GM18520 (cell line): ENCODE measurements at regions not wholly inside any gene's neighbourhood (a gene's known extent, or its start where the extent isn't known, plus 50 kb on each side); places are given as distances from the start of the nearest gene placed in this dataset.
"Not testable (repeated sequence)": the region's sequence is repeated elsewhere in the genome, so short reads cannot be mapped to it uniquely, and the experiment has no call there.

ENCODE experiments used
- ATAC-seq: cut with Tn5 transposase; IDR thresholded peaks from one replicate; pipeline ENCODE4 v1.9.1; 2021; ENCODE audit not compliant: unreplicated experiment

DNA sequence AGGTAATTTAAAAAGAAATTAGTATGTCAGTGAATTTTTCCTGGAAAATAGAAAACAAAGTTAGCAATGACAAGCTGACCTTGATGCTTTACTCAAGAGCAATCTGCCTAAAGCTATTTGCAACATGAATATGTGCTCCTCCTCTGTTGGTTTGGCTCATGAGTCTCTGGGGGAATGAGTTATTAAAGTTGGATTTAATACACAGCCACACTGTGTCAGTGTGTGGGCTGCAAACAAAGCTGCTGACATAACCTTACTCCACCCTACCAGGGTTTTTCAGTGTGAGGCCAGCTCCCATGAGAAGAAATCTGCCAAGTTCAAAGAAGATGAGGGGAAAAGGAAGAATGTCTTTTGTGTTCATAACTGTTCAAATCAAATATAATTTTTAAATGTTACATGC lies 280.5 kb downstream of the TLL1 start:
- no peak for ATAC-seq

DNA sequence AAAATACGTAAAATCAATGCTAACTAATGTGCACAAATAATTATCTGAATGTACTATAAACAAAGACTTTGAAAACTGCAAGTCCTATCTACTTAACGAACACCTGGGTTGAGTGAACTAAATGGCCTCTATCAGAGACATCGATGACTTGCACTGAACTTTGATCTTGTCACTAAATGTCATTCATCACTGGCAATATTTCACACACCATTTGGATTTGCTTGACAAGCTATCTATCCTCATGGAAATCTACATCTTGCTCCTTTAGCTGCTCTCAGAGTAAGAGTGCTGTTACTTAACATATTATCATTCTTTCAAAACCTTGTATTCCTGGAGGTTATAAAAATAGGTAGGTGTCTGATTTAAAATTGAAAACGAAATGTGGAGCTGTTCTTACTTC lies 289.3 kb downstream of the TLL1 start:
- ATAC-seq: no peak

DNA sequence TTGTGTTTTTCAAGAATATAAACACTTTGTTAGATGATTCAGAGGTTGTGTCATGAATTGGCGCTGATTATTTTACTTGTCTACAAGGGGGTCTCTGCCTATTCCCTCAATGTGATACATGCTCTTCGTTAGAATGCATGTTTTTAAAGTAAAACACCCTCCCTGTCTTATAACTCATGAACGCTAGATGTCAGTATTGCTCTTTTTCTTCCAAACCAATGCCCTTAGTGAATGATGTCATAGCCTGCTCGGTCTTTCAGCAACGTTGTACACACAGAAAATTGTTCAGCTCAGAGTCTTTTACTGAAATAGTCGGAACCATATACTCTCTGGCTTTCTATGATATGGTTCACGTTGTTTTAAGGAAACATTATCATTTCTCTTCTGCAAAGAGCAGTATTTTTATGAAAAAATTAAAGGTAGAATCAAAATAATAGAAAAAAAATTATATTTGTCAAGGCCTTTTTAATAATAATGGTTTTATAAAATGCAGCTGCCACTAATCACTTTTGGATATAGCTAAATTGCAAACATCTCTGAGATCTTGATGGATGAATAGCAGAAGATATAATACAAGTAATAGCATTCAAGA lies 292.9 kb downstream of the TLL1 start:
- ATAC-seq: peak; percentile 92

DNA sequence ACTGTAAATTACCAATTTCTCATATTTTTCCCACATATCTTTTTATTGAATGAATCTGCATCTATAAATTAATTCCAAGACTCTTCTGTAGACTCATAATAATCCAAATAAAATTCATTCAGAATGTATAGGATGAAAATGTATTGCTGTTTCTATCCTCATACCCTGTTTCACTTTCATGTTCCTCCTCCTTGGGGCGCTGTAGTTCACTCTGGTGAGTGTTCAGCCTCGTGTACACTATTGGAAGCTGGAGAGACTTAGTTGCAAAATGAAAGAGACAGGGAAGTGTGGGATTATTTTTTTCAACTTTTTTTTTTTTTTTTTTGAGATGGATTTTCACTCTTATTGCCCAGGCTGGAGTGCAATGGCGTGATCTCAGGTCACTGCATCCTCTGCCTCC lies 296.1 kb downstream of the TLL1 start:
- peak; percentile 36 for ATAC-seq

DNA sequence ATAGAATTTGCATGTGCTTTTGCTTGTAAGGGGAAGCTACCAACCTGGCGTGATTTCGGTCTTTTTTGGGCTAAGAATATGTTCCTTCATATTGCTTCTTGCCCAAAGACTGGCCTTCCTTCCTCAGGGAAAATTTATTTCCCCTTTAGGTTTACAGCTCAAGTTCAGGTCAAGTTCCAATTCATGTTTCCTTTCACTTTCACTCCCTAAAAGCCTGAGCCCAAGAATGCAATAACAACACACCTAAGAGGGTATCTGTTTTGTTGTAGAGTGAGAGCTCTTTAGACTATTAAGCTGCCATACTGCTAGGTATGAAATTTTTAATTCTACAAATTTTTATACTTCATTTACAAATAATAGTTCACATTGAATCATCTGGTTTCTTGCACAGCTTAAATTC lies 299.6 kb downstream of the TLL1 start:
- no peak for ATAC-seq

DNA sequence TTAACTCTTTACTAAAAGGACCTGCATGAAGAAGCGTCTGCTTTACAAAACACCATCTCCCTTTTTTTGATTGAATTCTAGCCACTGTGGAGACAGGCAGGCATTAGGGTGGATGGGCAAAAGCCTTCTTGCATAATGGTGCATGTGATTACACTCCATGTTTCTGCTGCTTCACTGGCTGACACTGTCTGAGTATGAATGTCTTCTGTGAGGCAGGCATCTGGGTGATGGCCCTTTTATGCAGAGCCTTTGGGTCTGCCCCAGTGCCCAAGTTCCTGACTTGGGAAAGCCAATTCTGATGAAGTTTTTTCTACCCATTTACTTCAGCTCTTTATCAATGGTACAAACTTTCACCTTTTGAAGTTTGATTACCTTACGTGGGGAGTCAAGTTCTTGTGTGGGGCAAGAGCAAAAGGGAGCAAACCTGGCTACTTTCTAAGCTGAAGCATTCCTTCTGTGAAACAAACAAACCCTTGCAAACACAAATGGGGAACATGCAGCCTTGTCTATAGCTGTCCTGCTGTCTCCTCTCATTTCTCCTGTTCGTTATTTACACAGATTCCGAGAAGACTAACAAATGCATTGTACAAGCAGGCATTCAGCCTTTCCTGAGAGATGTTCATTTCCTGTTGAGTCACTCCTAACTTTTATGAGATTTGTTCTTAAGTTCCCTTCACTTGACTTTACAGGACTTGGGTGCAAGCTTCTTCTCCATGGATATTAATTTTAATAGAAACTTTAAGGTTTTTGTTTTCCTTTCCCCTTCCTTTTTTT lies 301.9 kb downstream of the TLL1 start:
- no peak for ATAC-seq

DNA sequence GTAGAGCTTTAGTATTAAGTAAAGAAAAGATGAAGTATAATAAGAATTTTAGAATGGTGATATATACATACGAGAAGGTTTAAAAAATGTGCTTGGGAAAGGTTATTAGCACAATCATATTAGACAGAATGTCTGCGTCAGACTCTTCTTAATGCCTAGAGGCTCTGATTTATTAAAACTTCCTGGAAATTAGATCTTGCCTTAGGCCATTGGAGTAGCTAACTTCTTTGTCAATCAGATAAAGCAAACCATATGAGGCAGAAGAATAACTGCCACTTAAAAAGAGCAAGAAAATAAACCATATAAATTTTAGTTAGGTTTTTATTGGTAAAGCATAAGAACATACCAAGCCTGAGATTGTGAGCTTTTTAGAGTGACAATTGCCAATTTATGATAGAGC lies 309.1 kb downstream of the TLL1 start:
- ATAC-seq: no peak

DNA sequence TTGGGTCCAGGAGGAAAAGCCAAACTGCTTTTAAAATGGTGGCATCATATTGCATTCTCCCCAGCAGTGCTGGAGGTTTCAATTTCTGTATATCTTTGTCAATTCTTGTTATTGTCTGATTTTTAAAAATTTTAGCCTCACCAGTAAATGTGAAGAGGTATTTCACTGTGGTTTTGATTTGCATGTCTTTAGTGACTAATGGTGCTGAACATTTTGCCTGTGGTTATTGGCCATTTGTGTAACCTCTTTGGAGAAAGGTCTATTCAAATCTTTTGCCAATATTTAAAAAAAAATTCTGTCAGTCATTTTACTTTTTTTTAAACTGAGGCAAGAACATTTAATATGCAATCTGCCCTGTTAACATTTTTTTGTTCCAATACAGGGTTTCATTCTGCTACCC lies 322.1 kb downstream of the TLL1 start:
- no peak for ATAC-seq

DNA sequence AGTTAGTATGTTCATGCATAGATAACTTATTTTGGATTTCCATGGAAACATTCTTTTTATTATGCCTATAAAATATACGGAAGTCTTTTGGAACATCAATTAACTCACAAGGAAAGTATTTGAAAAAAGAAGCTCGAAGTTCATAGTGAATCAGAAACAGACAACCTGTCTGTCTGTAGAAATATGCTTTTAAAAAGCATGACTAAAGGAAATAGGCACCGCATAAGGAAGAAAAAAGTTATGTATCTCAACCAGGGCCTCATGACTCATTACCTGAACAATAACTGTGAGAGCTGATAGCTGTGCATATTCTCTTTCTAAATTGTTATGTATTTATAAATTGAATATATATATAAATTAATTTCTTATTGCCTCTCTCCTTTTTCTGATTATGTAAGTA lies 324.1 kb downstream of the TLL1 start:
- no peak for ATAC-seq

DNA sequence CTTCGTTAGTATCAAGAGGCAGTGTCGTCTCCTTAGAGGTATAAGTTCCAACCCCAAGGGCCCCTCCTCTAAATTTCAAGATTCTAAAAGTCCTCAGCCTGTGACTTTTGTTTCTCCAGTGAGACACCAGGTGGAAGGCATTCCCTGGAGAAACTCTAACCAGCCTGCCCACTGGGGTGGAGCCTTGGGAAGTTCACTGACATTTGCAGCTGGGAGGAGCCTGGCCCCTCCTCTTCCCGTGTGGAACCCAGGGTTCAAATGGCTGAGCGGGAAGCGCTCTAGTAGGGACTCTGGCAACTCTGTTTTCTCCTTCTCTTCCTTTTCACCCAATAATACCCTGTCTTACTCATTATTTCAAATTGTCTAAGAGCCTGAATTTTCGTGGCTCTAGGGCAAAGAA lies 325.0 kb downstream of the TLL1 start:
- ATAC-seq: no peak

DNA sequence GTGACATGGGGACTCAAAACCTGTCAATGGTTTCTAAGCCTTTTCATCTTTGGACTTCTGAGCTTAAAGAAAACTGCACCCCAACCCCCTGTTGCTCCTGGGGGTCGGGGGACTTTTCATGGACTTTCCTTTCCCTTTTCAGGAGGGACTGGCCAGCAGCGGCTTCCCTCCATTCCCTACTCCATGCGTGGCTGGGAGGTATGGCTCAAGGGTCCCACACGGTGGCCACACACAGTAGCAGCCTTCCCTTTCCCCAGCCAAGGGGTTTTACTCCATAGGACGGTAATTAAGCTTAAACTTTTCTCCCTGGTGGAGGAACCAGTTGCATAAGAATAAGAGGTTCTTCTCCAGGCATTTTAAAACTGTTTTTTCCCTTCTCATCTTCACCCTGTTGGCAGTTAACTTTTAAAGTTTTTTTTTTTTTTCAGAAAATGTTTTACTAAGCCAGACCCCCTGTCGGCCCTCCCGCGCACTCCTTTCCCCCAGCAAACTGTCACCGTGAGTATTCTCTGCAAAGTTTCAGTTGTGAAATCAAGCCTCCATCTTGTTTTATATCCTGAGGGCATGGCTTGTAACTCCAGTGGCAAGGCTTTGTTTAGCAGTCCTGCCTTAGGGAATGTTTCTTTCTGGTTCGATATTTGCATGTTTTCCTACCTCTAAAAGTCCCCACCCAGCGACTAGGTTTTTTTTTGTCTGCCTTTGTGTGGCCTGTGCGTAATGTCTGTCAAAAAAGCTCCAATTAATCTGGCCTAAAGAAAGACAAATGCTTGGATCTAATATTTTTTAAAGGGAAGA lies 325.7 kb downstream of the TLL1 start:
- no peak for ATAC-seq

DNA sequence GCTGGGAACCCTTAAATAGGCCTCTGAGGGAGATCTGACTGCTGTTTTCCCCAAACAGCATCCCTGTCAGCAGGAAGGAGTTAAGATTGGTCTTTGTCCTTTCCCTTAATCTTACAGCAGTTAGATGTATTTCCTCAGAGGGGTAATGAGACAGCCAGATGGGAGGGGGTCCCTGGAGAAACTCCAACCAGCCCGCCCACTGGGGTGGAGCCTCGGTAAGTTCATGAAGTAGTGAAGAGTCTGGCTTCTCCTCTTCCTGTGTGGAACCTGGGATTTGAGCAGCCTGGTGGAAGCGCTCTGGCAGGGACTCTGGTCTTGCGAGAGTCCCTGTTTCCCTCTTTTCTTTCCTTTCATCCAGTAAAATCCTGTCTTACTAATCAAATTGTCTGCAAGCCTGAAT lies 330.0 kb downstream of the TLL1 start:
- ATAC-seq: no peak

DNA sequence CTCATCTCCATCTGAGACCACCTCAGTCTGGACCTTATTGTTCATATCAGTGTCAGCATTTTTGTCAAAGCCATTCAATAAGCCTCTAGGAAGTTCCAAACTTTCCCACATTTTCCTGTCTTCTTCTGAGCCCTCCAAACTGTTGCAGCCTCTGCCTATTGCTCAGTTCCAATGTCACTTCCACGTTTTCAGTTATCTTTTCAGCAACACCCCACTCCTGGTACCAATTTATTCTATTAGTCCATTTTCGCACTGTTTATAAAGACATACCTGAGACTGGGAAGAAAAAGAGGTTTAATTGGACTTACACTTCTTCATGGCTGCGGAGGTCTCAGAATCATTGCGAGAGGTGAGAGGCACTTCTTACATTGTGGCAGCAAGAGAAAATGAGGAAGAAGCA lies 339.3 kb downstream of the TLL1 start:
- not testable (repeated sequence) for ATAC-seq

DNA sequence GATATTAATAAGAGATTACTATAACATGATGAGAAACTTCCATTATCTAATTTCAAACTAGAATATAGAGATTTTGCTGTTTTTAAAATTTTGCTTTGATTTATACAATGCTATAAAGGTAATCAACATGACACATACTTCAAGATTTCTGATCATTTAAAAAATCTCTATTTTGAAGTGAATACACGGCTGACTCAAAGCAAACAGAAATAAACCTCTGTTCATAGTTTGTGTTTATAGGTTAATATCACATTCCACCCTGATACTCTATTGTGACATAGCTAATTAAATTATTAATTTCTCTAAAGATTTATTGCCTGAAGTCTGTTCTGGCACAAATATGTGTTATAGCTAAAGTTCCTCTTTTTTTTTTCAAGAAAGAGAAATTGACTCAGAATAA lies 349.2 kb downstream of the TLL1 start:
- no peak for ATAC-seq

DNA sequence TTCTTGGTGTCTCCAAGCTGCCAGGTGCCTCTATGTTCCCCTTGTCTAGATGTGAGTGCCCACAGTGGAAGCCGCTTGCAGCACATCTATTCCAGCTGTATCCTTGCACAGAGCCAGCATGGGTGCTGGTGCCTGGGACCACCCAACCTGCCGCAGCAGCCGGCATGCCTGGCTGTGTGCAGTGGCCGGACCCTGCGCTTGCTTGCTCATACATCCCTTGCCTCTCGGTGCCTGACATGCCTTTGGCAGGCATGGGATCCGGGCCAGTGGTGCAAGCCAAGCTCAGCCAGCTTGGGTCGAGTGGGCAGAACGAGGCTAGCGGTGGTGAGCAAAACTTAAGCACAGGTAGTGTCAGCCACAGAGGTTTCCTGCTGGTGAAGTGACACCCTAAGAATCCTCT lies 355.1 kb downstream of the TLL1 start:
- ATAC-seq: no peak

DNA sequence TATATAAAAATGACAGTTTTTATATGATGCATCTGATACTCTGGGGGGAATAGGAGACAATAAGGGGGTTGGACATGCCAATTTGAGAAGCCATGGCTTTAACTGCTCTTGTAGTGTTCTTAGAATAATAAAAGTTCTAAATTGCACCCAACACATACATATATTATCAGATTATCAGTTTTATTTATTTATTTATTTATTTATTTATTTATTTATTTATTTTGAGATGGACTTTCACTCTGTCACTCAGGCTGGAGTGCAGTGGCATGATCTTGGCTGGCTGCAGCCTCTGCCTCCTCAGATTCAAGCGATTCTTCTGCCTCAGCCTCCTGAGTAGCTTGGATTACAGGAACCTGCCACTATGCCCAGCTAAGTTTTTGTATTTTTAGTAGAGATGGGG lies 356.8 kb downstream of the TLL1 start:
- ATAC-seq: no peak

DNA sequence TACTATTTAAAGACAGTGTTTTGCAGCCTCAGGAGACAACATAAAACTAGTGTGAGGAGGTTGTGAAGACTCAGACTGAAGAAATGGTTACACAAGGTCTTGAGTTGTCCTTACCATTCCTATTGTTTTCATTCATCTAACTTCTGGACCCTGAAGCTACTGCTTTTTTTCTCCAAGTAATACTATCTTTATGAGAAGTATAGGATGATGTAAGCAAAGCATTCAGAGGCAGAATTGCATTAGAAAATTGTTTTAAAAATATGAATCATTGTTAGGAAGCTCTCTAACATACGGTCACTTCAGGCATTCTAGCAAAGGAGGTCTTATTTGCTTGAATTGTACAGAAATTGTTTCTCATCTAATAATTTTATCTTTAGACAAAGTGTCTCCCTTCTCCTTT lies 357.8 kb downstream of the TLL1 start:
- ATAC-seq: no peak

DNA sequence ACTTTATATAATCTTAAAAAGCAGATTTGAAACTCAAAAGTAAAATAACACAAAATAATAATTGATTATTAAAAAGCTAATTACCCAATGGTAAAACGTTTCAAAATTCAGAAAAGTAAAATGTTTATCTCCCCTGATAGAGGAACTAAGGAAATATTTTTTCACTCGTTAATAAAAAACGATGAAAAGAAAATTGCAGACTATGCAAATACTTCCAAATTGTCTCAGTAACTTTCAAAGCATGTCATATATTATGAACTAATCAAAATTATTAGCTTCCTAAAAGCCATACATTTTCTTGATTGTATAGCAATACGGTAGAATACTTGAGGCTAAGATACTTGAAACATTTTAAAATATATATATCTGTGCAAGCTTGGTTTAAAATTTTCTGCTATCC lies 366.3 kb downstream of the TLL1 start:
- no peak for ATAC-seq

DNA sequence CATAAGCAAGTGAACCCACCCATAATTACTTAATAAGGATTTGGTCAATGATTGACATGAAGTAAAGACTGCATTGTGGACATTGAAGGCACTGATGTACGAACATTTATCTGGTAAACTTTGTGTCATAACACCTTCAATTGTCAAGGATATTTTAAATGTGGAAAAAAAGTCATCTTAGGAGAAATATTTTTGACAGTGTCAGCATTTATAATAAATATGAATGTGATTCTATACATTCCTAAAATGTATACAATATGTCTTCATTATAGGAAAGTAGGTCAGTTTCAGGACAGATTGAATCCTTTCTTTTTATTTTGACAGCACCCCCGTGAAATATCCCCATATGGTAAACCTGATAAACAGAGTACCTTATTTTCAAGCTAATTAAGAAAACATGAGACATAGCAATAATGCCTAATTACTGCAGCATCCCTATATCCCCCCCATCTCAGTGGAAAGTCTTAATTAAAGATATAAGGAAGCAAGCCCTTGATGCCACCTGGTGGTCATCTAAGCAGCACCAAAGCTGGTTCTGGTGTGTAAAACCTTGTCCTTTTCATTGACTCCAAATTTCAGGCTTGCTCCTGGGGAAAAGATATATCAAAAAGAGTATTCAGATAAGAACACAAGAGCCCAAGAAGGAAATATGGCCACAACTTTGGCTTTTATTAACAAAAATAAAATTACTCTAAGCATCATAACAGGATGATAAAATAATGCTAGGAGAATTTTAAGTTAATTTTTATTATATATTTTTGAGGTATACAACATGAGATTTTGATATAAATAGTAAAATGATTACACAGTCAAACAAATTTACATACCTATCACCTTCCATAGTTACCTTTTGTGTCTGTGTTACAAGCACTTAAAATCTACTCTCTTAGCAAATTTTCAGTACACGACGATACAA lies 379.7 kb downstream of the TLL1 start:
- no peak for ATAC-seq

DNA sequence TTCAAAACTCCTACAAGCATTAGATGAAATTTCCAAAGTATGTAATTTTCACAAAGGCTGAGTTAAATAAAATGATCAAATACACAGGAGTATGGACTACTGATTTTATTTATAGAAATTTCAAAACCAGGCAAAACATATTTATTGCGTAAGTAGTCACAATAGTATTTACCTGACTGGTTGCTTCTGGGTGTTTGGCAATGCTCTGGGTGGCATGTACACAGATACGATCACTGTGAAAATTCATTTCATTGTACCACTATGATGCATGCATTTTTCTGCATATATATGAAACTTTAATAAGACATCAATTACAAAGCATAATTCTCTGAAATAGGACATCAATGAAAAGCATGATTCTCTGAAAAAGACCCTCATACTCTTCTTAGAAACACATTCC lies 384.2 kb downstream of the TLL1 start:
- no peak for ATAC-seq

DNA sequence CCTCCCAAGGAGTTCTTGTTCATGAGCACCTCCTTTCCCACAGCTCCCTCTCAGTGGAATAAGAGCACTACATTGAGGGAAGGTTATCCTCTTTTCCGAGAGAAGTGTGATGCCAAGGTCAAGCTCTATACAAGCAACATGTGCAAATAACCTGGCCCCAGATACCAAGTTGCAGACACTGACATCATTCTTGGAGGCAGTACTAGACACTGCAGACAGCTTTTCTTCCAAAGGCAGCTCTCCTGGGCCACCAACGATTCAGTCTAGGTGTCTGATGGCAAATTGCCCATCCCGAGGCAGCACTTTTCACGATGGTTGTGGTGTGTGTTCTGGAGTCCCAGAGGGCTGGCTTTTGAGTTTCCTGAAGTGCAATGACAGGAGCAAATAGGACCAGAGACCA lies 384.9 kb downstream of the TLL1 start:
- no peak for ATAC-seq
